Neural cell (in vitro differentiated cells): ENCODE measurements at regions not wholly inside any gene's neighbourhood (a gene's known extent, or its start where the extent isn't known, plus 50 kb on each side); places are given as distances from the start of the nearest gene placed in this dataset.

ENCODE experiments used
- H2AFZ ChIP-seq: fragments of 200-600, 300-800 bp; sonication (generic), shearing (Covaris generic); 2 replicates; pipeline ENCODE4 v1.6.0; 2014; ENCODE audit warnings: low read depth, mild to moderate bottlenecking, antibody characterized with exemption, low read length, moderate library complexity
- H3F3A ChIP-seq: fragments of 200-600 bp; shearing (Covaris generic); 2 replicates; pipeline ENCODE4 v1.6.1; 2016; ENCODE audit warnings: mild to moderate bottlenecking, moderate library complexity, mixed read lengths, antibody characterized with exemption, low read length; ENCODE audit not compliant: insufficient read depth, poor library complexity, severe bottlenecking
- H3K27ac ChIP-seq: fragments of 200-600, 300-800 bp; sonication (generic), shearing (Covaris generic); 2 replicates; pipeline ENCODE4 v1.5.1; 2014; ENCODE audit warnings: mild to moderate bottlenecking, low read length, moderate library complexity
- H3K27me3 ChIP-seq: fragments of 300-800, 200-600 bp; sonication (generic), shearing (Covaris generic); 2 replicates; pipeline ENCODE4 v1.6.0; 2014; ENCODE audit warnings: mild to moderate bottlenecking, low read depth, low read length, moderate library complexity; ENCODE audit not compliant: insufficient read depth
- H3K36me3 ChIP-seq: fragments of 300-800, 200-600 bp; sonication (generic), shearing (Covaris generic); 2 replicates; pipeline ENCODE4 v1.5.1; 2014; ENCODE audit warnings: mild to moderate bottlenecking, antibody characterized with exemption, low read length, moderate library complexity; ENCODE audit not compliant: insufficient read depth
- H3K4me2 ChIP-seq: fragments of 300-800, 200-600 bp; sonication (generic), shearing (Covaris generic); 2 replicates; pipeline ENCODE4 v1.6.0; 2014; ENCODE audit warnings: mild to moderate bottlenecking, low read length
- H3K4me3 ChIP-seq: fragments of 300-800, 200-600 bp; sonication (generic), shearing (Covaris generic); 2 replicates; pipeline ENCODE4 v1.5.1; 2014; ENCODE audit warnings: mild to moderate bottlenecking, low read length, moderate library complexity
- H3K79me2 ChIP-seq: fragments of 200-600 bp; shearing (Covaris generic); replicated peaks from 2 replicates; pipeline ENCODE4 v1.6.0; 2014; ENCODE audit warnings: mild to moderate bottlenecking, low read length, moderate library complexity; ENCODE audit not compliant: insufficient read depth
- H3K9ac ChIP-seq: fragments of 300-800, 200-600 bp; sonication (generic), shearing (Covaris generic); 2 replicates; pipeline ENCODE4 v1.6.1; 2016; ENCODE audit warnings: mild to moderate bottlenecking, low read length, mixed read lengths
- H3K9me2 ChIP-seq: fragments of 200-600 bp; shearing (Covaris generic); 2 replicates; pipeline ENCODE4 v1.6.1; 2016; ENCODE audit warnings: mild to moderate bottlenecking, low read length, mixed read lengths; ENCODE audit not compliant: insufficient read depth
- H3K9me3 ChIP-seq: fragments of 200-600, 300-800 bp; sonication (generic), shearing (Covaris generic); 2 replicates; pipeline ENCODE4 v1.6.1; 2016; ENCODE audit warnings: mild to moderate bottlenecking, mixed run types, low read length, moderate library complexity, mixed read lengths
- H4K20me1 ChIP-seq: fragments of 200-600 bp; shearing (Covaris generic); 2 replicates; pipeline ENCODE4 v1.6.1; 2016; ENCODE audit warnings: mild to moderate bottlenecking, mixed run types; ENCODE audit not compliant: insufficient read depth
- EP300 ChIP-seq: fragments of 450-650 bp; conservative IDR thresholded peaks from 2 replicates; pipeline ENCODE4 v1.6.1; 2014; ENCODE audit warnings: antibody characterized with exemption, mild to moderate bottlenecking, moderate library complexity; ENCODE audit not compliant: poor library complexity, severe bottlenecking
- EZH2 ChIP-seq: fragments of 200-600, 300-800 bp; shearing (Covaris generic), sonication (generic); IDR thresholded peaks from 2 replicates; pipeline ENCODE4 v1.6.1; 2014; ENCODE audit warnings: antibody characterized with exemption, low read length, borderline replicate concordance, mild to moderate bottlenecking; ENCODE audit not compliant: insufficient read depth, poor library complexity, severe bottlenecking
- MXI1 ChIP-seq: fragments of 450-650 bp; conservative IDR thresholded peaks from 2 replicates; pipeline ENCODE4 v1.6.1; 2014; ENCODE audit warnings: antibody characterized with exemption, mild to moderate bottlenecking; ENCODE audit not compliant: poor library complexity, severe bottlenecking
- POLR2AphosphoS5 ChIP-seq: IDR thresholded peaks from 2 replicates; pipeline ENCODE4 v1.6.1; 2012
- RAD21 ChIP-seq: fragments of 450-650 bp; conservative IDR thresholded peaks from 2 replicates; pipeline ENCODE4 v1.6.1; 2014; ENCODE audit warnings: antibody characterized with exemption, mild to moderate bottlenecking, moderate library complexity
- SMC3 ChIP-seq: fragments of 450-650 bp; conservative IDR thresholded peaks from 2 replicates; pipeline ENCODE4 v1.6.1; 2014; ENCODE audit warnings: antibody characterized with exemption, mild to moderate bottlenecking, moderate library complexity; ENCODE audit not compliant: poor library complexity
- TAF1 ChIP-seq: IDR thresholded peaks from 2 replicates; pipeline ENCODE4 v1.6.1; 2012; ENCODE audit warnings: low read depth
- TF ChIP-seq, protein P1 (sequence below): fragments of 450-650 bp; IDR thresholded peaks from 2 replicates; pipeline ENCODE4 v1.5.1; 2014; ENCODE audit warnings: antibody characterized with exemption, mild to moderate bottlenecking, moderate library complexity; ENCODE audit not compliant: poor library complexity, severe bottlenecking
- TF ChIP-seq, protein P2 (sequence below): IDR thresholded peaks from 2 replicates; pipeline ENCODE4 v1.6.1; 2012; ENCODE audit warnings: borderline replicate concordance

DNA sequence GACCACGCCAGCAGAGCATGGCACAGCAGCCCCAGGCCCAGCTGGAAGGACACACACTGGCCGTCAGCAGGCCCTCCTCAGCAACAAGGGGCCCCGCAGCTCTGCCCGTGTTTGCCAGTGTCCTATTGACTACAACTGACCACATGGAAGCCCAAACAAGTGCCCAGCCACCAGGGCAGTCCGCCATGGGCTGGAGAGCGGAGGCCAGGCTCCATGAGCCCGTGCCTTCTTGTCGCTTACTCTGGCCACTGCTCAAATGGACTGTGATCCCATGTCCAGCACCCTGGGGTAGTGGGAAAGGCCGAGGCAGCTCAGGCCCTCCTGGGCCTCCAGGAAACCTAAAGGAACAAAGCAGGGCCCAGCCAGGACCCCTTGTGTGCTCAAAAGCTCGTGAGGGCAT, 53.9 kb upstream of the TAF1B start:
- TF ChIP-seq RAD21 (no peak), EP300 (no peak), TAF1 (no peak), POLR2AphosphoS5 (no peak), EZH2 (no peak), MXI1 (no peak), SMC3 (no peak)
- TF ChIP-seq, protein P1, sequence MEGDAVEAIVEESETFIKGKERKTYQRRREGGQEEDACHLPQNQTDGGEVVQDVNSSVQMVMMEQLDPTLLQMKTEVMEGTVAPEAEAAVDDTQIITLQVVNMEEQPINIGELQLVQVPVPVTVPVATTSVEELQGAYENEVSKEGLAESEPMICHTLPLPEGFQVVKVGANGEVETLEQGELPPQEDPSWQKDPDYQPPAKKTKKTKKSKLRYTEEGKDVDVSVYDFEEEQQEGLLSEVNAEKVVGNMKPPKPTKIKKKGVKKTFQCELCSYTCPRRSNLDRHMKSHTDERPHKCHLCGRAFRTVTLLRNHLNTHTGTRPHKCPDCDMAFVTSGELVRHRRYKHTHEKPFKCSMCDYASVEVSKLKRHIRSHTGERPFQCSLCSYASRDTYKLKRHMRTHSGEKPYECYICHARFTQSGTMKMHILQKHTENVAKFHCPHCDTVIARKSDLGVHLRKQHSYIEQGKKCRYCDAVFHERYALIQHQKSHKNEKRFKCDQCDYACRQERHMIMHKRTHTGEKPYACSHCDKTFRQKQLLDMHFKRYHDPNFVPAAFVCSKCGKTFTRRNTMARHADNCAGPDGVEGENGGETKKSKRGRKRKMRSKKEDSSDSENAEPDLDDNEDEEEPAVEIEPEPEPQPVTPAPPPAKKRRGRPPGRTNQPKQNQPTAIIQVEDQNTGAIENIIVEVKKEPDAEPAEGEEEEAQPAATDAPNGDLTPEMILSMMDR, result no peak
- TF ChIP-seq, protein P2, sequence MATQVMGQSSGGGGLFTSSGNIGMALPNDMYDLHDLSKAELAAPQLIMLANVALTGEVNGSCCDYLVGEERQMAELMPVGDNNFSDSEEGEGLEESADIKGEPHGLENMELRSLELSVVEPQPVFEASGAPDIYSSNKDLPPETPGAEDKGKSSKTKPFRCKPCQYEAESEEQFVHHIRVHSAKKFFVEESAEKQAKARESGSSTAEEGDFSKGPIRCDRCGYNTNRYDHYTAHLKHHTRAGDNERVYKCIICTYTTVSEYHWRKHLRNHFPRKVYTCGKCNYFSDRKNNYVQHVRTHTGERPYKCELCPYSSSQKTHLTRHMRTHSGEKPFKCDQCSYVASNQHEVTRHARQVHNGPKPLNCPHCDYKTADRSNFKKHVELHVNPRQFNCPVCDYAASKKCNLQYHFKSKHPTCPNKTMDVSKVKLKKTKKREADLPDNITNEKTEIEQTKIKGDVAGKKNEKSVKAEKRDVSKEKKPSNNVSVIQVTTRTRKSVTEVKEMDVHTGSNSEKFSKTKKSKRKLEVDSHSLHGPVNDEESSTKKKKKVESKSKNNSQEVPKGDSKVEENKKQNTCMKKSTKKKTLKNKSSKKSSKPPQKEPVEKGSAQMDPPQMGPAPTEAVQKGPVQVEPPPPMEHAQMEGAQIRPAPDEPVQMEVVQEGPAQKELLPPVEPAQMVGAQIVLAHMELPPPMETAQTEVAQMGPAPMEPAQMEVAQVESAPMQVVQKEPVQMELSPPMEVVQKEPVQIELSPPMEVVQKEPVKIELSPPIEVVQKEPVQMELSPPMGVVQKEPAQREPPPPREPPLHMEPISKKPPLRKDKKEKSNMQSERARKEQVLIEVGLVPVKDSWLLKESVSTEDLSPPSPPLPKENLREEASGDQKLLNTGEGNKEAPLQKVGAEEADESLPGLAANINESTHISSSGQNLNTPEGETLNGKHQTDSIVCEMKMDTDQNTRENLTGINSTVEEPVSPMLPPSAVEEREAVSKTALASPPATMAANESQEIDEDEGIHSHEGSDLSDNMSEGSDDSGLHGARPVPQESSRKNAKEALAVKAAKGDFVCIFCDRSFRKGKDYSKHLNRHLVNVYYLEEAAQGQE, result no peak
- H3K9me2 ChIP-seq, result no peaks in the 10 kb centered on the region

DNA sequence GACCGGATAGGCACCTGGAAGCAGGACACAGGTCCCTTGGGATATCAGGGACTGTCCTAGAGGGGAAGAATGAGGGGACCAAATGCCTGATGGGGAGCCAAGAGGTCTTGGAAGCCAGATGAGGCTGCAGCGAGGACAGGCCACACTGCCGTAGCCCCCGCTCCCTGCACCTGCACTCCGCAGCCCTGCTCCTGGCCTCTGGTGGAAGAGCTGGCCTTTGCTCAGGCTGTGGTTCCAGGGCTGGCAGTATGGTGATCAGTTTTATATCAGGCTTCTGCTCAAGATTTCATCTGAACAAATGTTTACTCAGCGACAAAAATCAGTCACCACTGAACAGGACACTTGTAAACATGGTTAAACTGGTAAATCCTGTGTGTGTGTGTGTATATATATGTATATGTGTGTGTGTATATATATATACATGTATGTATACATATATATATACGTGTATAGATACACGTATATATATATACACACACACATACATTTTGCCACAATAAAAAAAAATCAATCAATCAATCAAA, 52.5 kb upstream of the TAF1B start:
- Histone ChIP-seq H3K9ac (no peak overlapping the region), H3F3A (no peaks in the 10 kb centered on the region), H3K36me3 (no peaks in the 10 kb centered on the region), H3K79me2 (no peaks in the 10 kb centered on the region), H3K9me2 (no peaks in the 10 kb centered on the region), H3K4me2 (no peak overlapping the region), H3K27ac (no peak overlapping the region), H3K4me3 (no peak overlapping the region), H3K27me3 (no peaks in the 10 kb centered on the region), H3K9me3 (no peaks in the 10 kb centered on the region), H2AFZ (no peak overlapping the region), H4K20me1 (no peaks in the 10 kb centered on the region)
- TF ChIP-seq EZH2 (no peak), RAD21 (no peak)

More for the DNA sequence above, 53.9 kb upstream of the TAF1B start:
- H3K27me3 ChIP-seq, result no peaks in the 10 kb centered on the region
- H2AFZ ChIP-seq, result no peak overlapping the region
- no peaks in the 10 kb centered on the region for H4K20me1 ChIP-seq
- H3K36me3 ChIP-seq, result no peaks in the 10 kb centered on the region
- no peak overlapping the region for H3K4me3 ChIP-seq
- H3K27ac ChIP-seq, result no peak overlapping the region
- no peaks in the 10 kb centered on the region for H3F3A ChIP-seq
- H3K9me3 ChIP-seq, result no peaks in the 10 kb centered on the region
- H3K9ac ChIP-seq, result no peak overlapping the region
- no peaks in the 10 kb centered on the region for H3K79me2 ChIP-seq
- H3K4me2 ChIP-seq, result no peak overlapping the region

DNA sequence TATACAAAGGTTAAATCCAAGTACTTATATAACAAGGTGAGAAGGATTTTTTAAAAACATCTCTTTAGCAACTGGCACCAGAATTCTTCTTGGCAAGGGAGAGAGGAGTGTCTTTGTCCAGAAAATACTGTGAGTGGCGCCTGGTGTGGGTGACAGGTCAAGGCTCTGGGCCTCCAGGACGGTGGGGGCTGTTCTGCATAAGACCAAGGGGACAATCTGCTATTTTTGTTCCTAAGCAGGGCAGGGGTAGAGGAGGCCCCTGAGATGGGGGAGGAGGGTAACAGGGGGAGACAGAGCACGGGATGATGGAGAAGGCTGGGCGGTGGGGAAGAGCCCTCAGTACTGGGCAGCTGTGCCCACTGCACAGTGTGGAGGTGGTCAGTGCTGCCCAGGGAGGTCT, 51.6 kb upstream of the TAF1B start:
- Histone ChIP-seq H3K27ac (no peak overlapping the region), H3K9me2 (no peaks in the 10 kb centered on the region)
- TF ChIP-seq POLR2AphosphoS5 (no peak), TAF1 (no peak), RAD21 (no peak), EZH2 (no peak), SMC3 (no peak), EP300 (no peak), MXI1 (no peak)
- TF ChIP-seq, protein P2, result no peak
- TF ChIP-seq, protein P1, result no peak

More for the DNA sequence above, 51.6 kb upstream of the TAF1B start:
- Histone ChIP-seq H3K9me3 (no peaks in the 10 kb centered on the region), H3K27me3 (no peaks in the 10 kb centered on the region), H3K4me2 (no peak overlapping the region), H3K79me2 (no peaks in the 10 kb centered on the region), H3F3A (no peaks in the 10 kb centered on the region), H3K36me3 (no peaks in the 10 kb centered on the region), H3K4me3 (no peak overlapping the region), H4K20me1 (no peaks in the 10 kb centered on the region), H3K9ac (no peak overlapping the region), H2AFZ (no peak overlapping the region)
